Activated T-helper 17 cell treated with anti-CD3 and anti-CD28 coated beads, Interleukin-2, amount 50 U/mL, for 72 hours (primary cell): ENCODE measurements at regions not wholly inside any gene's neighbourhood (a gene's known extent, or its start where the extent isn't known, plus 50 kb on each side); places are given as distances from the start of the nearest gene placed in this dataset.

ENCODE experiments used
- ATAC-seq: fragments of 150-1000 bp; cut with Tn5 transposase; replicated peaks from 2 replicates; pipeline ENCODE4 v1.10.0; 2021; ENCODE audit warnings: mild to moderate bottlenecking, moderate library complexity
- H3K27ac Mint-ChIP-seq: one replicate; pipeline ENCODE4 v1.8.0; 2022; ENCODE audit warnings: mixed read lengths
- H3K27me3 Mint-ChIP-seq: one replicate; pipeline ENCODE4 v1.8.0; 2022; ENCODE audit warnings: mixed read lengths
- H3K36me3 Mint-ChIP-seq: one replicate; pipeline ENCODE4 v1.8.0; 2022; ENCODE audit warnings: low read depth, mild to moderate bottlenecking, mixed read lengths
- H3K4me1 Mint-ChIP-seq: one replicate; pipeline ENCODE4 v1.8.0; 2022; ENCODE audit warnings: mixed read lengths
- H3K4me3 Mint-ChIP-seq: one replicate; pipeline ENCODE4 v1.8.0; 2022; ENCODE audit warnings: mild to moderate bottlenecking, mixed read lengths
- H3K9me3 Mint-ChIP-seq: one replicate; pipeline ENCODE4 v1.8.0; 2022; ENCODE audit warnings: mixed read lengths

DNA sequence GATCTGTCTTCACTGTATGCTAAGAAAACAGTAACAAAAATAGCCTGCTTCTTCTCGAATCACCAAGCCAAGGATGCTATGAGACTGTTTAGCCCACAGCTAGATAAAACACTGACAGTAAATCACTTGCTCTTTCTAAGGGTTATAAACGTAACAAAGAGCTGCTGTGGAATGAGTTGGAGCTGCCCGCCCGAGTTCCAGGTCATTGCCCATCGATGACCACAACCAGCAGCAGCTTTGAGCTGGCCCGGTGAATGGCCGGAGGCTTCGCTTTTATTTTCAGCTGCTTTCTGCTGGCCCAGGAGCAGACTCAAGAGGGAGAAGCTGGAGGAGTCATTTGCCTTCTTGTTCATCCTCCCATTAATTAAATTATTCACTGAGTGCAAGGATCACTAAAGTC lies 82.2 kb upstream of the CDH4 start:
- no peak for ATAC-seq
- Mint-ChIP-seq H3K27me3 (peaks cover 3% of the 10 kb centered on the region), H3K9me3 (no peaks in the 10 kb centered on the region), H3K4me3 (no peak overlapping the region), H3K4me1 (no peaks in the 10 kb centered on the region), H3K27ac (no peak overlapping the region), H3K36me3 (no peaks in the 10 kb centered on the region)

DNA sequence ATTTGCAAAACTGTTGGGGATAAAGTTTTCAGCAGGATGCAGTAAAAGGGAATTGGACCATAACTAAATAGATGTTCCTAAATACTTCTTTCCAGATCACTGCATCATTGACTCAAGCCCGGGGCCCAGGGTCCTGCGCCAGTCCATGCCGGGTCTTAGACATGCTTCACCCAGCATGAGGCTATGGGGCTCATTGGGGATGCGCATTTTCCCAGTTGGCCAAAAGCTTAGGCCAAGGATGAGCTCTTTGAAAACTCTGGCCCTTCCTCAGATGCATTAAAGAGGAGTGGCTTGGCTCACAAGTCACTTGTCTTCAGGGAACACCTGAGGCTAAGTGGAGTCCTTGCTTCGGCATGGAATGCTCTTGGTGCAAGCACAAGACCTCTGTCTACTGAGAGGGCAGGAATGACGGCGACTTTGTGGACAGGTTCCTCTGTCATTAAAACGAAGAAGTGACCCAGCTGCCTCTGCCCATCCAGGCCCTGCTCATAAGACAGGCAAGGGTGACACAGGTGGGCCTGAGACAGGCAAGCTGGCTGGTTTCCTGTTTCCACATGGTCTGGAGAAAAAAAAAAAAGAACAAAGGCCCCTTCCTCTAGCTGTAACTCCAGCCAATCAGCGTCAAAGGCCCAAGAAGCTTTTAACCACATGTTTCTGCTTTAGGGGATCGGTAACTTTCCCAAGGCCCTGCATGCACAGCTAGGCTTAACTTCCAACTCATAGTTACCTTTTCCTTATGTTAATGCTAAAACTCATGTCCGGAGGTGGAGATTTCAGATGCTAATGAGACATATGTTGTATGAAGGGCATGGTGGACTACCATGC lies 81.4 kb upstream of the CDH4 start:
- no peaks in the 10 kb centered on the region for H3K9me3 Mint-ChIP-seq
- H3K4me3 Mint-ChIP-seq, result no peak overlapping the region
- ATAC-seq, result no peak
- H3K27me3 Mint-ChIP-seq, result peaks cover 3% of the 10 kb centered on the region
- H3K4me1 Mint-ChIP-seq, result no peaks in the 10 kb centered on the region
- no peak overlapping the region for H3K27ac Mint-ChIP-seq
- H3K36me3 Mint-ChIP-seq, result no peaks in the 10 kb centered on the region

DNA sequence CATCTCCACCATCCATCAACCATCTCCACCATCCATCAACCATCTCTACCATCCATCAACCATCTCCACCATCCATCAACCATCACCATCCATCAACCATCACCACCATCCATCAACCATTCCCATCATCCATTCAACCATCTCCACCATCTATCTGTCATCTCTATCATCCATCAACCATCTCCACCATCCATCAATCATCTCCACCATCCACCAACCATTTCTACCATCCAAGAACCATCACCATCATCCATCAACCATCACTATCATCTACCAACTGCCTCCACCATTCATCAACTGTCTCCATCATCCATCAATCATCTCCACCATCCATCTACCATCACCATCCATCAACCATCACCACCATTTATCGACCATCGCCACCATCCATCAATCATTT lies 78.8 kb upstream of the CDH4 start:
- H3K4me3 Mint-ChIP-seq, result no peak overlapping the region
- H3K4me1 Mint-ChIP-seq, result no peaks in the 10 kb centered on the region
- no peak overlapping the region for H3K27ac Mint-ChIP-seq
- no peaks in the 10 kb centered on the region for H3K27me3 Mint-ChIP-seq
- ATAC-seq, result no peak
- no peaks in the 10 kb centered on the region for H3K9me3 Mint-ChIP-seq
- H3K36me3 Mint-ChIP-seq, result no peaks in the 10 kb centered on the region

DNA sequence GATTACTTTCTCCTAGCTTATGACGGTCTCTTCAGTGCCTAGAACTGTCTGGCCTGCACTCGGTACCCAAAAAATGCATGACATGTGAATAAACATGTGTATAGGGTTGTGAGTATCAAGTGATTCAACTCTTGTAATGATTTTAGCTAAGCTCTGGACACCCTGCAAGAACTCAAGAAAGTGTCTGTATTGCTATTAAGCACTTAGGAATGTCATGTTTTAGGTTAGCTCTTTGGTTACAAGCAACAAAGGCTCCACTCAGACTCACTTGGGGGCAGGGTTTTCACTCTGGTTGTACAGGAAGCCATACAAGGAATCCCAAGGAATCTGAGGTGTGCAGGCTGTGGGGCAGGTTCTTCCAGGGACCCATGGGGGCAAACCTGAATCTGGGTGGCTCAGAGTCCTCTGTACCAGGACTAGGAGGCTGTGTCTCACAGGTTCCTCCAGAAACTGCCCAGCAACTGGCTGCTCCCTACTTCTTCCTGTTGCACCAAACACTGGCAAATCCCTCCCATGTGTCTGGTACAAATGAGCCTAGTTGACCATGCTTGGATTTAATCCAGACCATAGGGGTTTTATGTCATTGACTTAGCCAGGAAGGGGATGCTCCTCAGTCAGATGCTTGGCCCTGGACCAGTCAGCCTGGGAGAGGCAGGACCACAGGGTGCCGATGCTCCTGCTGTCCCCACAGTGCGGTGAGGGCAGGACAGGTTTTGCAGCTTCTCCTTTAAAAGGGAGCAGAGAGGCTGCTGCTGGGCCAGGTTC lies 77.9 kb upstream of the CDH4 start:
- ATAC-seq, result no peak
- H3K9me3 Mint-ChIP-seq, result no peaks in the 10 kb centered on the region

DNA sequence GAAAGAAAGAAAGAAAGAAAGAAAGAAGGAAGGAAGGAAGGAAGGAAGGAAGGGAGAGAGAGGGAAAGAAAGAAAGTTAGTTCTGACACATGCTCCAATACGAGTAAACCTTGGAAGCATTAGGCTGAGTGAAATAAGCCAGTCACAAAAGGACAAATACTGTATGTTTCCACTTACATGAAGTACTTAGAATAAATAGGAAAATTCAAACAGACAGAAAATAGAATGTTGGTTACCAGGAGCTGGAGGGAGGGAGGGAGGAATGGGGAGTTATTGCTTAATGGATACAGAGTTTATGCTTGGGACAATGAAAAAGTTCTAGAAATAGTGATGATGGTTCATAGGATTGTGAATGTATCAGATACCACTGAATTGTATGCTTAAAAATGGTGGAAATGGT lies 75.2 kb upstream of the CDH4 start:
- H3K36me3 Mint-ChIP-seq, result no peaks in the 10 kb centered on the region
- peaks cover 6% of the 10 kb centered on the region for H3K27me3 Mint-ChIP-seq

More for the DNA sequence above, 77.9 kb upstream of the CDH4 start:
- Mint-ChIP-seq H3K27me3 (no peaks in the 10 kb centered on the region), H3K27ac (no peak overlapping the region), H3K4me1 (no peaks in the 10 kb centered on the region), H3K4me3 (no peak overlapping the region), H3K36me3 (no peaks in the 10 kb centered on the region)

DNA sequence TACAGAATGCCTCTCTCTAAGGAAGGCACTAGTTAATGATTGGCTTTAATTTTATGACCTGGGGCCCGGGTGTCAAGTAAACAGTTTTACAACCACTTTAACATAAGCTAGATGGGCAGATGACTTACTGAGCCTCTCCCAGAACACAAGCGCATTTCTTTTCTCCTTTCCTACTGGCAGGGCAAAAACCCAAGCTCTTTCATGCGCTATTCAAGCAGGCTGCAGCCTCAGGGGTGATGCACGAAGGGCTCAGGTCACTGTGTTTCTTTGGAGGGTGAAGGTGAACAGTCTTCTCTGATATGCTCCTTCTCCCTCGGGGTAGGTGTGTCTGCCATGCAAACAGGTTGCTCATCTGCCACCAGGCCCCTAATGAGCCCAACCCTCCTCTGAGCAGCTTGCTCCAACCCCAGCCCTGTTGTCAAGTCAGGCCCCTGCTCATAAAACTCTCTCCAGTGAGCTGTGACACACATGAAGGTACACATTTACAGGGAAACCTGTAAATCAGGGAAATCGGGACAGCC lies 73.5 kb upstream of the CDH4 start:
- ATAC-seq, result no peak
- no peaks in the 10 kb centered on the region for H3K4me1 Mint-ChIP-seq
- H3K27me3 Mint-ChIP-seq, result peaks cover 12% of the 10 kb centered on the region
- no peak overlapping the region for H3K27ac Mint-ChIP-seq
- no peak overlapping the region for H3K4me3 Mint-ChIP-seq
- no peaks in the 10 kb centered on the region for H3K36me3 Mint-ChIP-seq
- no peaks in the 10 kb centered on the region for H3K9me3 Mint-ChIP-seq

More for the DNA sequence above, 75.2 kb upstream of the CDH4 start:
- H3K9me3 Mint-ChIP-seq, result no peaks in the 10 kb centered on the region
- H3K27ac Mint-ChIP-seq, result no peak overlapping the region
- H3K4me1 Mint-ChIP-seq, result no peaks in the 10 kb centered on the region
- H3K4me3 Mint-ChIP-seq, result no peak overlapping the region
- no peak for ATAC-seq

DNA sequence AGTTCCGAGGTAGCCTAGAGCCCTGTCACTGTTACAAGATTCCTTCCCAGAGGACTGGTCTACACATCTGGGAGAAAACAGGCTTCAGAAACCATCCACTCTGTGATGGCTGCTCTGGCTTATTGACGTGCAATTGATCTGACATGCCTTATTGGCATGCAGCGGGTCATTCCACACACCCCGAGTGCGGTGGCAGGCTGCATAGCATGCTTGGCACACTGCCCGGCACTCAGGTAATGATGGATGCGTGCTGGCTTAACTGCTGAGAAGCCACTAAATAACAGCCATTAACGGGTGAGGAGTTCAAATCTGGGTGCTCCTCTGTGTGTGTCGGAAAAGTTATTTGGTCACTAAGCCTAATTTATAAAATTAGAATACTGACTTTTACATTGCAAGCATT lies 67.9 kb upstream of the CDH4 start:
- H3K27ac Mint-ChIP-seq, result no peak overlapping the region
- no peak overlapping the region for H3K4me3 Mint-ChIP-seq
- H3K9me3 Mint-ChIP-seq, result no peaks in the 10 kb centered on the region
- H3K36me3 Mint-ChIP-seq, result no peaks in the 10 kb centered on the region
- peaks cover 24% of the 10 kb centered on the region for H3K27me3 Mint-ChIP-seq
- no peaks in the 10 kb centered on the region for H3K4me1 Mint-ChIP-seq
- ATAC-seq, result no peak

DNA sequence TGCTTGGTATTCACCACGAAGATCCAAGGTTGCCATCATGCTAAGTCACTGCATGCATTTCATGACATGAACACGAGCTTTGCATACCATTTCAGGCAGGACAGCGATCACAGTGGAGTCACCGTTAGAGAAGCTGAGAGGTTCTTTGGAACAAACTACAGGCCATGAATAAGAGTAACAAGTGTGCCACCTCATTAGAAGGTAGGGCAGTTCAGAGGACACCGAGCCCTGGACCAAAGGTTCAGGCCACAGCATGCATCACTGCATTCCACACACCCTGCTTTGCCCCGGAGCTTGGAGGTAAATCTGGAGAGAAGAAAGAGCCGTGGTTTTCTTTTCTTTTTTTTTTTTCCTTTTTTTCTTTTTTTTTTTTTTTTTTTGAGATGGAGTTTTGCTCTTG lies 66.9 kb upstream of the CDH4 start:
- no peaks in the 10 kb centered on the region for H3K36me3 Mint-ChIP-seq
- H3K27me3 Mint-ChIP-seq, result peaks cover 20% of the 10 kb centered on the region
- H3K4me1 Mint-ChIP-seq, result no peaks in the 10 kb centered on the region
- H3K4me3 Mint-ChIP-seq, result no peak overlapping the region
- no peak for ATAC-seq
- H3K9me3 Mint-ChIP-seq, result no peaks in the 10 kb centered on the region
- no peak overlapping the region for H3K27ac Mint-ChIP-seq

DNA sequence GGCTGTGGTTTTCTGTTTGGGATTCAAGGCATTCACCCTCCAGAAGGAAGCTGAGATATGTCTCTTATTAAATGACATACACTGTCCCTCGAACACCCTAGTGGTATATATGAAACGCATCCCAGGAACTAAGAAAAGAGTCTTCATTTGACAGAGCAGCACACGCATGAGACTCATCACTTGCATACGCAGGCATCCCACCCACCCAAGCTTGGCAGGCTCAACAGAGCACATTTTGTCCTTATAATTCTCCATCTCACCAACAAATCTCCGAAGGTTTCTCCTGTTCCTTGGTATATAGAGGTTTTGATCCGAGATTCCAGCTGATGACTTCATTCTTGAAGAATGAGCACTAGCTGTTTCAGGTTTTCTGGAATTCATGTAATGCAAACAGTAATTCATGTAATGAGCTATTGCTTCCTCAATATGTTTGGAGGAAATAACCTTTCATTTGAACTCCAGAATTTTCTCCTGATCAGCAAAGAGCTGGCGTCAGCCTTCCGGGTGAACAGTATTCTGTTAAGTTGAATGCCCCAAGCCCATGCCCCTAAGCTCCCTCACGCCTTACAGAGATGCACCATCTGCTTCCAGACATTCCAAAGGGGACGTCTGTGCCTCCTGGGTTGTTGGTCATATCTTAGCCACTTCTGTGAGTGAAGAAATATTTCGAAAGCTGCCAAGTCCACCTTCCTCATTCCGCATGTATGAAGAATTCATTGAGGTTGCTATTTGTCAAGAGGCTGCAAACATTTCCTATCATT lies 66.0 kb upstream of the CDH4 start:
- Mint-ChIP-seq H3K4me3 (no peak overlapping the region), H3K9me3 (no peaks in the 10 kb centered on the region), H3K27me3 (peaks cover 21% of the 10 kb centered on the region), H3K4me1 (no peaks in the 10 kb centered on the region), H3K36me3 (no peaks in the 10 kb centered on the region), H3K27ac (no peak overlapping the region)
- no peak for ATAC-seq

DNA sequence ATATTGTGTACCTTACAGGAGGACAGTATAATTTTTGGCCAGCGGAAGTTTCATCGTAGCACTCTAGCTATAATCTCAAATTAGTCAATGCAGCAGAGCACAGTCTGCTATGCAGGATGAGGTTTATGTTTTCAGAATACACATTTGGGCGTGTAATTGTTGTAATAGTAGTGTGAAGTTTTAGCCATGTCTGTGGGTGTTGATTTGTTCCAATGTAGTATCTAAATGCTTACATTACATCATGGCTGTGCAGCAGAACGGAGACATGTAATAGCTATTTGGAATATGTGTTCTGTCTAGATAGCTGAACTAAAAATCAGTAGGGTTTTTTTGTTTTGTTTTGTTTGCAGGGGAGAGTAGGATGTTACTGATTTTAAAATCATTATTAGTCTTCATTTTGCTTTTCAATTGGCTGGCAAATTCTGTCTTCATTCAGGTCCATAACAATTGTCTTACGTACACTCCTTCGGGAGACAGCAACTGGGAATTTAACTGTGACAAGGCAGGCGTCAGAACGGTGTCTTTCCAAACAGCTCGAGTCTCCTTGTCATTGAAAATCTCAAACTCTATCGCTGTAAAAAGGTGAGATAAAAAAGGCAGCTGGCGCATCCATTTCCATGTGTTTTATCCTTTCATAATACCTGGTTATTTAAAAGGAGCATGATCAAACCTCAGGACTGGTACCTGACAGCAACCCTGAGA lies 65.1 kb upstream of the CDH4 start:
- H3K4me3 Mint-ChIP-seq, result no peak overlapping the region
- no peak for ATAC-seq
- no peak overlapping the region for H3K27ac Mint-ChIP-seq
- peaks cover 21% of the 10 kb centered on the region for H3K27me3 Mint-ChIP-seq
- H3K4me1 Mint-ChIP-seq, result no peaks in the 10 kb centered on the region
- no peaks in the 10 kb centered on the region for H3K36me3 Mint-ChIP-seq
- no peaks in the 10 kb centered on the region for H3K9me3 Mint-ChIP-seq

DNA sequence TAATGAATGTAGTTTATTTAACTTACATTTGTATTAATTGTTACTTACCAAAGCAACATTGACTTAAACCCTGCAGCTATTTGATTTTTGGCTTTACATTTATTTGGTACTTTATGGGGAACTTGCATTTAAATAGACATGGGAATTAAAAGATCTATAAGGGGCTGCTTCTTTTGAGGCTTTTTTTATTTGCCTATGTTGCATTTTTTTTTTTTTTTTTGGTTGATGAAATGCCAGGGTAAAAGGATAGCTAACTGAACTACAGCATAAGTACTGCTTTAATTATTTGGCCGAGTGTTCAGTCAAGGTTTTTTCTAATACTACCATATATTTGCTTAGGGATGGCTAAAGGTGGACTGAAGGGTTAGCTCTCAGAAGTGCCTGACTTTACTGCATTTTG lies 62.5 kb upstream of the CDH4 start:
- Mint-ChIP-seq H3K27me3 (peaks cover 26% of the 10 kb centered on the region), H3K4me1 (no peaks in the 10 kb centered on the region), H3K27ac (no peak overlapping the region), H3K36me3 (no peaks in the 10 kb centered on the region), H3K9me3 (no peaks in the 10 kb centered on the region), H3K4me3 (no peak overlapping the region)
- no peak for ATAC-seq

DNA sequence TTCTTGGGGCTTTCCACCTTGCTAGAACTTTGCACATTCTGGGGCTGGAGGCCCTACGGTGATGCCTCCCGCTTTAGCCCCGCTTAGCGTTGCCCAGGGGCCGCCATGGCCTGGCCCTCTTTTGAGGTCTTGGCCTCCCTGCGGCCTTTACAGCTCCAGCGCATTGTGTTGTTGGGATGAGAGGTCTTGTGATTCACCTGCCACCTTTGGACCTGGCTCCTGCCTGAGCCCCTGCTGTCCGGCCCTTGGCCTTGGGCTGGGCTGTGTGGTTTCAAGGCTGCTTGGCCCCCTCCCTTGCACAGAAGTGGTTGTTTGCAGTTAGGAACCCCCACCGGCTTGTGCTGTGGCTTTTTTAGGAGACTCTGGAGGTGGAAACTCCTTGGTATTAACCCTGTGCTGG lies 61.0 kb upstream of the CDH4 start:
- Mint-ChIP-seq H3K36me3 (no peaks in the 10 kb centered on the region), H3K4me1 (no peaks in the 10 kb centered on the region), H3K9me3 (no peaks in the 10 kb centered on the region), H3K27me3 (peaks cover 26% of the 10 kb centered on the region), H3K27ac (no peak overlapping the region), H3K4me3 (no peak overlapping the region)
- ATAC-seq, result no peak

DNA sequence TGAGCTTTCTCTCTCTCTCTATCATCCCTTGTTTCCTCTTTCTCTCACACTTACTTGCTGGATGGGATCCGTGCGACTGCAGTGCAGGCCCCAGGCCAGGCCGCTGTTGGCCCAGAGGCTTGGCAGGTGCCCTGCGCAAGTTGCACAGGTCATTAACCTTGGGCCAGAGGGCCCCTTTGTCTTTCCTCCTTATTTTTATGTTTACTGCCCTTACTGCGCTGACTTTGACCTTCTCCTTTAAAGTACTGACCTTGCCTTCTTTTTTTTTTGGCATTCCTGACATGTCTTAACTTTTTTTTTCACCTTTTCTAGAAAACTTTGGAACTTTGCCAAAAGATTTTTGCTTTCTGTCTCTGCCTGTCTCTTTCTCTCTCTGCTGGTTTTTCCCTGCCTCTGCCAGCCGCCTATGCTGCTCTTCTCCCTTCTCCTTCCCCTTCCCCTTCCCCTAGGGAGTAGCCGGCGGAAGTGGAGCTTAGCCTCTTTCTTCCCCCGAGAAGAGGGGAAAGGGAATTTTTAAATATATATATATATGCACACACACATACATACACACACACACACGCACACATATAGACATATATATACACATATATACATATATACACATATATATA lies 59.6 kb upstream of the CDH4 start:
- H3K4me3 Mint-ChIP-seq, result no peak overlapping the region
- H3K36me3 Mint-ChIP-seq, result no peaks in the 10 kb centered on the region
- no peak overlapping the region for H3K27ac Mint-ChIP-seq
- no peaks in the 10 kb centered on the region for H3K9me3 Mint-ChIP-seq
- H3K4me1 Mint-ChIP-seq, result no peaks in the 10 kb centered on the region
- peaks cover 25% of the 10 kb centered on the region for H3K27me3 Mint-ChIP-seq
- no peak for ATAC-seq

DNA sequence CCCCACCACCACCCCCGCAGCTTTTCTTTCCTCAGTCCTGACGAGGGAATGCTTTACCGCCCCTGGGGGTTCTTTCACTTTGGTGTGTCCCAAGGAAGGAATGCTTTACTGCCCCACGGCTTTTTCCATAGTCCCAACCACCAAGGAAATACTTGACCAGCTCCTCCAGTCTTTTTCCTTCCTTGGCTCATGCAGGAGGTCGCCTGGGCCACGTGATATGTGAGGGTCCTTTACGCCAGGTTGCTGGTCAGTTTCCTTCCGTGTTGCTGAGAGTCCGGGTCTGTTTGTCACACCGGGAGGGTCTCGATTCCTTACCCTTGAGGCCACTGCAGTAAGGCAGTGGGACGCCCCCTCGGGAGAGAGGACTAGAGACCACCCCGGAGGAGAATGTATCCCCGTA lies 58.9 kb upstream of the CDH4 start:
- no peaks in the 10 kb centered on the region for H3K36me3 Mint-ChIP-seq
- H3K27me3 Mint-ChIP-seq, result peaks cover 25% of the 10 kb centered on the region
- H3K4me3 Mint-ChIP-seq, result no peak overlapping the region
- no peak overlapping the region for H3K27ac Mint-ChIP-seq
- H3K4me1 Mint-ChIP-seq, result no peaks in the 10 kb centered on the region
- no peak for ATAC-seq
- H3K9me3 Mint-ChIP-seq, result no peaks in the 10 kb centered on the region
